SK-MEL-5 (cell line): ENCODE measurements at regions not wholly inside any gene's neighbourhood (a gene's known extent, or its start where the extent isn't known, plus 50 kb on each side); places are given as distances from the start of the nearest gene placed in this dataset.

Experiments
- DNase-seq: peaks from one replicate; pipeline ENCODE4 v3.0.0-alpha.2; 2016; ENCODE audit warnings: low read depth, low spot score
- in situ Hi-C: cut with HindIII; loops from 2 replicates; pipeline ENCODE4 v1.10.0; 2016; ENCODE audit warnings: low sequenced_read_pairs, high pct_unique_total_duplicates, low pct_unique_long_range_greater_than_20kb

DNA sequence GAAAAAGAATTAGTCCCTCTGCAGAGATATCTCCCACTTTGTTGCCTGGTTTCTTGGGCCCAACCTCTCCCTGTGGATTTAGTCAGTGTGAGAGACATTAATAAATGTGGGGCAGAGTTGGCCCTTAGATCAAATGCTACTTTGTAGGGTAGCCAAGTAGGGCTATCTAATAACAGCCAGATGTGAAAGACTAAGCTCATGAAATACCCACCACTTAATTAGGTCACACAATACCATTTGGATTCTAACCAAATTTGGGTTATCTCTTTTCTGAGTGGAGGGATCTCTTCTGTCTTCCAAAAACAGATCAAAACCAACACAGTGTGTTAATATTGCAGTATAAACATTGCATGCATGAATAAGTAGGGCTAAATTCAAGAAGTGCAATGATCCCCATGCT is 626.8 kb upstream of the ZEB2 start:
- in situ Hi-C loops = no loop called here
- DNase-seq = no peak

DNA sequence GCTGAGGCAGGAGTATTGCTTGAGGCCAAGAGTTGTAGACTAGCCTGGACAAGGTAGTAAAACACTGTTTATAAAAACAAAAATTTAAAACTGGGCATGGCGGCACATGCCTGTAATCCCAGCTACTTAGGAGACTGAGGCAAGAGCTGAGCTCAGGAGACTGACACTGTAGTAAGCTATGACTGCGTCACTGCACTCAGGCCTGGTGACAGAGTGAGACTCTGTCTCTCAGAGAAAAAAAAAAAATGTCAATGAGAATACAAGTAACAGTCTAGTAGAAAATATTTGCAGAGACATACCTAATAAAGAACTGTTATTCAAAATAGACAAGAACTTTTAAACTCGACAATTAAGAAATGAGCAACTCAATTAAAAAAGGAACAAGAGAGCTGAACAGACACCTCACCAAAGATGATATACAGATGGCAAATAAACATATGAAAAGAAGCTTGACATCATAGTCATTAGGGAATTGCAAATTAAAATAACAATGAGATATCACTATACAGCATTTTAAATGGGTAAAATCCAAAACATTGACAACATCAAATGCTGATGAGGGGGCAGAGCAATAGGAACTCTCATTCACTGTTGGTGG is 624.3 kb upstream of the ZEB2 start:
- in situ Hi-C loops = no loop called here
- DNase-seq = no peak

DNA sequence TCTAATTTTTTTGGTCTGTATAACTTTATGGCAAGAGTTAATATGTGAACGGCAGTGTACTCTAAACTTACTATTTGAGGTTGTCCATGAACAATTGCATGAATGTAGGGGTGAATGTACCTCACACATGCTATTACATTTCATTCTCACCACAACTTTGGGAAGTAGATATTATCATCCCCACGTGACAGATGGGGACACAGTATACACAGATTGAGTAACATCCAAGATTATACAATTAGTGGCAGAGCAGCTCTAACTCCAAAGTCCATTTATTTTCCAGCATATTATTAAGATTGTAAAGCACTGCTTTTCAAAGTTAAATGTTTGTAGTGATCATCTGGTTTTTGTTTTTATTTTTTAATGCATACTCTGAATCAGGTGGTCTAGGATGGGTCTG is 622.1 kb upstream of the ZEB2 start:
- in situ Hi-C loops = no loop called here
- no peak for DNase-seq

DNA sequence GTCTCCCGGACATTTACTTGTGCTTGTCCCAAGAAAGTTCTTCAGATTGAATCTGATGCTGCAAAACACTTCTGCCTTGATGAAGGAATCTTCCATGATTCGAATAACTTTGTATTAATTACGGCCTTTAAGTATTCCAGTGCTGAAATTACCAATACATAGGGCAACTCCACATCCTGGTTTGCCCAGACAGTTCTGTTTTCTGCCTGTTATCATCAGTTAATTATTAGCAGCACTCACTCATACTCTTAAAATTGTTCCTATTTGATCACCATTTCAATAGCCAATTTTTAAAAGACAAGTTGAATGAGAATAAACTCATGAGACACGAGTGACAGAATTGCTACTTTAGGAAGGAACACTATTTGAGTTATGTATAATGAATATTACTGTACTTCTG is 620.7 kb upstream of the ZEB2 start:
- in situ Hi-C loops = no loop called here

DNA sequence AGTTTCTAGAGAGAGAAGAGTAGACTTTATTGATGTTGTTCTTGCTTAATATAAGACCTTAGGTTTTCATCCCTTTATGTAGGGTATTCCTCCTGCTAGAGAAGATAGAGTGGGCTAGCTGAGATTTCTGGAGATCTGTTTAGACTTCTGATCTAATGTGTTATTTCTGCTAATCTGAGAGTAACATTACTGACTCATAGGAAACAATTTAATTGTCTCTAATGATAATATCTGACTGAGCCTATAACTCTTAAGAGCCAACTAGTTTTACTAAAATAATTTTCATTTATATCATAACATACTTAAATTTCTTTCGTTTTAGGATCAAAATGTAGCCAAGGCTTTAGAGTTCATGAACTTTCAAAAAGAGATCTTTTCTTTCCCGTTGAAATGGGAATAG is 618.7 kb upstream of the ZEB2 start:
- DNase-seq = no peak
- in situ Hi-C loops = no loop called here

More for the DNA sequence above, 620.7 kb upstream of the ZEB2 start:
- DNase-seq = no peak

DNA sequence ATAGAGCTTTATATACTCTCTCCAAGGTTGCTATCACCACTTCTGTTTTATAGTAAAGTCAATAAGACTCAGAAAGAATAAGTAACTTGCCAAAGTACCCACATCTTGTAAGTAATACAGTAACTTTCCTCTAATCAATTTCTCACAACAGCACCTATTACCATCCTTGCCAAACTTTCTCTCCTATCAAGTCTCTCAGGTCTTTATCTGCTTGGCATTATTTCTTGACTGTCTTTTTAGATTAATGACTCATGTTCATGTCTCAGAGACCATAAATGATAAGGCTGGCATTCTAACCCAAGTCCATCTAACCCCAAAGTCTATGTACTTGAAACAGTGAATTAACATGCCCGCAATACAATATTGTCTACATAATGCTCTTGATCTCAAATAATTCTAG is 618.0 kb upstream of the ZEB2 start:
- no peak for DNase-seq
- in situ Hi-C loops = no loop called here

DNA sequence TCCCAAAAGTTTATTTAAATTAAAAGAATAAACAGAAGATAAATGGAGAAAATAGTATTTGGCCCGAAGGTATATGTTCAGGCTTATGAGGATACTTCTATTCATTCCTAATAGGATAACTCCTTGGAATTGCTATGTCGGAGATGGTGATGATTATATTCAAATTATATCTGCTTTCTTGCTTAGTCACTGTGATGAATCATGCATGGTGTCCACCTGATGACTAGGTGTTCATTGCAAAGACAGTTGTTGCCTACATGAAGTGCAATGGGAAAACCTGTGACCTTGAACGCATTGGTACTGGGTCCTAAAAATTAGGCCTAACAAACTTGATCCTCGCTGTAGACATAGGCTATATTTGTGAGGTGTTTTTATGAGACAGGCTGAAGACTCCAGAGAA is 617.3 kb upstream of the ZEB2 start:
- in situ Hi-C loops = no loop called here
- no peak for DNase-seq

DNA sequence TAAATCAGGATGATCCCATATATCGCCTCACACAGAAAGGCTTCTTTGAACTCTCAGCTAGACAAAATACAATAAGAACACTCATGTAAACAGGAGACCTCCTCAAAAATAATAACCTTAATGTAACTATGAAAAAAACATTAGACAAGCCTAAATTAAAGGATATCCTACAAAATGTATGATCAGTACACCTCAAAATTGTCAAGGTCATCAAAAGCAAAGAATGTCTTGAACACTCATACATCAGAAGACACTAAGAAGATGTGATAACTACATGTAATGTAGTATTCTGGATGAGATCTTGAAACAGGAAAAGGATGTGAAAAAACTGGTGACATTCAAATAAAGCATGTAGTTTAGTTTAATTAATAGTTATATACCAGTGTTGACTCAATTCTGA is 616.8 kb upstream of the ZEB2 start:
- DNase-seq = no peak
- in situ Hi-C loops = no loop called here

DNA sequence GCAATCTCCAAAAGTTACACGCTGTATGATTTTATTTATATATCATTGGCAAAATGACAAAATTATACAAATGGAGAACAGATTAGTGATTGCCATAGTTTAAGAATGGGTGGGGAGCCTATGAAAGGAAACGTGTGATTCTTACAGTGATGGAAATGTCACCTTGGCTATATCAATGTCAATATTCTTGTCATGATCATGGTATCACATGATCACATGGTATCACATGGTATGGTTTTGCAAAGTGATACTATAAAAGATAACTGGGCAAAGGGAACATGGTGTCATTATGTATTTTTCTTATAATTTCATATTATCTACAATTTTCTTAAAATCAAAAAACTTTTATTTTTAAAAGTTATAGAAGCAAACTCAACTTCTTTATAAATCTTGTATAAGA is 606.2 kb upstream of the ZEB2 start:
- in situ Hi-C loops = no loop called here
- DNase-seq = no peak

DNA sequence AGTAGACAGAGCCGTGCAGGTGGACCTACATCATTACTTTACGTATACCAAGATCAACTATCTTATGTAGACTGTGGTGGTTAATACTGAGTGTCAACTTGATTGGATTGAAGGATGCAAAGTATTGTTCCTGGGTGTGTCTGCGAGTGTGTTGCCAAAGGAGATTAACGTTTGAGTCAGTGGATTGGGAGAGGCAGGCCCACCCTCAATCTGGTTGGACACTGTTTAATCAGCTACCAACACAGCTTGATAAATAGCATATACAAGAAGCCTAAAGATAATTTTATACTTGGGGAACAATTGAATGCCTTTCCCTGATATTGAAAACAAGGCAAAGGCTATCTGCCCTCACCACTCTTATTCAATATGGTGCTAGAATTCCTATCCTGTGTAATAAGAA is 604.2 kb upstream of the ZEB2 start:
- in situ Hi-C loops = no loop called here

DNA sequence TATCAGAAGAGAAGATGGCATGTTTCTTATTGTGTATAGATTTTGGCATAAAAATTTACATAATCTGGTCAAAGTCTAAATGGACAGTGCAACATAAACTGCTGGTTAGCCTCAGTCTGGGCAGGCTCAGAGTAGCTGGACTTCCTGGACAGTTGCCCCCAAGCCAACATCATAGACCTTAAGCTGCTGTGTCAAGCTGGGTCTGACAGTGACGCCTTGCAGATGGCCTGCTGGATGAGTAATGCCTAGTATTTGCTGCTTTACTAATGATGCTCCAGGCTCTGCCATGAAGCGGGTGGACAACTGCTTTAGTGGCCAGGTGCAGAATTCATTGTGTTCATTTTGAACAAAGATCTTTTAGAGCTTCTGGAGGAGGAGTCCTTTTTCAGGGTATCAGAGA is 603.7 kb upstream of the ZEB2 start:
- DNase-seq = no peak
- in situ Hi-C loops = no loop called here

More for the DNA sequence above, 604.2 kb upstream of the ZEB2 start:
- no peak for DNase-seq

DNA sequence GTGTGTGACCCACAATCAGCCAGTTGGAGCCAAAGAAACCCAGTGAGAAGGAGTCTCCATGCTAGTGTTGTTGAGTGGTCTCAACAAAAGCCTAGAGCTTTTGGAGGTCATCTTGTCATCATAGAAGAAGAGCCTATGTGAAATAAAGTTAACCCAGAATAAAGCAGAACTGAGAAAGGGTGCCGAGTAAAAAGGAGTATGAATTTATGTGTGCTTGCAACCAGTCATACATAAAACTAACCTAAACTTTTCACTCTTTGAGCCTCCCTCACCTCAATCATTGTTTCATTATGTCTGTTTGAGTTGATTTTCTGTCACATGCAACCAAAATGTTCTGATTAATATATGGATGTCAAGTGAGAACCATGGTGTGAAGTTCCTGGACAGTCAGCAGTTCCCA is 599.3 kb upstream of the ZEB2 start:
- no peak for DNase-seq
- in situ Hi-C loops = no loop called here

DNA sequence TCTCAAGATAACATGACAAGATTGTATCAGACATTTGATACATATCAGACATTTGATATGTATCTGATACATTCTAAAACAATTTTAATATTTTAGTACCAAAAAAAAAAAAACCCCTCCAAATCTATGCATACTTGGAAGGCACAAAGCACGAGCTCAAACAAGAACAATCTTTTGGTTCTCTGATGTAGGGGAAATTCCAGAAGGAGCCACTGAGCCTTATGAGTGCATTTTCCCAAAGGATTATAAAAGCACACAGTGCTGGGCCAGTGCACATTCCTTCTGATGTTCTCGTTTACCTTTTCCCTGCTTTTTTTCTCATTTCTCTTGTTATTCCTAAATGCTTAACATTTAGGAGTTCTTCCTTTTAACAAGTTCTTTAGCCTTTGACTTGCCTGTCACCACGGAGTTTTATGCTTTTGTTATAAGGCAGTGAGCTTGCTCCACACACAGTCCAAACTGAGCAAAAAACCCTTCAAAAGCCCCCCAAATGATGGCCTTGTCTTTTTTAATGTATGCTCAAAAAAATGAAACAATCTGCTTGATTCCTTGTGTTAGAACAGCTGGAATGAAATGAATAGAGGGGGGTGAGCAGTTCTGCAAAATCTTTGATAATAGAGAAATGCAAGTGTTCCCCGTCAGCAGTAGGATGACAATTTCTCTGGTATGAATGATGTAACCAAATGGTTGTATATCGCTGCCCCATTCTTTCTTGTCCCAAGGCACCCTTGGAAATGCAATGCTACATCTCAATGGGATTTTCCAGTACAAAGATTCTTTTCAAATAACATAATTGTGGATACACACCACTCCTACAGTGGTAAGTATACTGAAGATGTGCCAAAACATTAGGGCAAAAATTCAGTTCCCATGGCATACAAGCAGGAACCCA is 597.2 kb upstream of the ZEB2 start:
- in situ Hi-C loops = no loop called here
- DNase-seq = no peak

DNA sequence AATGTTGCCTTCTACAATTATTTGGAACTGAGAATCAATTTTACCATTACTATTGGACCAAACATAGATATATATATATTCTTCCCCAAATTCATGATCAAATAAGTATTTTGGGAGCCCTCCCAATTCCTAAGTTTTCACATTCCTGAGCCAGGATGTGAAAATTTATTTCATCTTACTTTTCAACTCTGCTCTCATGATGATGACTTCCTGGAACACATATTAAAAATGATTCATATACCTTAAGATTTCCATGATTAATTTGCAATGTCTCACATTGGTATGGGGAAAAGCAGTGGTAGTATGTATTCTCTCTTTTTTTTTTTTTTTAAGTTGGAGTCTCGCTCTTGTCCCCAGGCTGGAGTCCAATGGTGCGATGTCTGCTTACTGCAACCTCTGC is 596.1 kb upstream of the ZEB2 start:
- no peak for DNase-seq
- in situ Hi-C loops = no loop called here

DNA sequence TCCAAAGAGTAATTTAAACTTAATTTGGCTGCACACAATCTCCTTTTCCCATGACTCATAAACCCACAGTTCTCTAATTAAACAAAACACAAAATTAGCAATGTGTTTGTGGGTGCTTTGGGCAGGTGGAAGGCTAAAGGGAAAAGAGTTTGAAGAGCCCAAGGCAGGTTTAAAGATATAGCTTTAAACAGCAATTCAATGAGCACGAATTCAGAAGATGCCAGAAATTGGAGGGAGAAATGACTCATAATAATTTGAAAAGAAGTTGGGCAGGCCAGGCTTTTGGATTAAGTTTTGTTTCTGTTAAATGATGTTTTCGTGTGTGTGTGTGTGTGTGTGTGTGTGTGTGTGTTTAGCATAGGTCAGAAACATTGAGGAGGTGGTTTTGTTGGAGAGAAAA is 594.8 kb upstream of the ZEB2 start:
- DNase-seq = no peak
- in situ Hi-C loops = no loop called here

DNA sequence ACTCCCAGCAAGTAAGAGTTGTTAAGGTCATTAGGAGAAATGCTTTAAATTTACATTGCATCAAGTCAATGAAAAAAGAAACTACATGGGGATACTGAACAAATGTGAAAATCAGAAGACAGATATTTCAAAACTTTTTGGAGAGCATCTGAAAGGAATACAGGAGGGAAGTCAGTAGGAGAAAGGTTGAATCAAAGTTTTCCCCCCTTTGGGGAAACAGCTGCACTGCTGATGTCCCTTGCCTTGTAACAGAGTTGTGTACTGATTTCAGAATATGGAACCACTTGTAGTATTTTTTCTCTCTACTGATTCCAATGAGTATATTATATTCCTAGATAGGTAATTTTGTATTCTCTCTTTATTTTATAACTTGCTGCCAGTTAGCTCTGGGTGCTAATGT is 592.5 kb upstream of the ZEB2 start:
- in situ Hi-C loops = no loop called here
- DNase-seq = no peak

DNA sequence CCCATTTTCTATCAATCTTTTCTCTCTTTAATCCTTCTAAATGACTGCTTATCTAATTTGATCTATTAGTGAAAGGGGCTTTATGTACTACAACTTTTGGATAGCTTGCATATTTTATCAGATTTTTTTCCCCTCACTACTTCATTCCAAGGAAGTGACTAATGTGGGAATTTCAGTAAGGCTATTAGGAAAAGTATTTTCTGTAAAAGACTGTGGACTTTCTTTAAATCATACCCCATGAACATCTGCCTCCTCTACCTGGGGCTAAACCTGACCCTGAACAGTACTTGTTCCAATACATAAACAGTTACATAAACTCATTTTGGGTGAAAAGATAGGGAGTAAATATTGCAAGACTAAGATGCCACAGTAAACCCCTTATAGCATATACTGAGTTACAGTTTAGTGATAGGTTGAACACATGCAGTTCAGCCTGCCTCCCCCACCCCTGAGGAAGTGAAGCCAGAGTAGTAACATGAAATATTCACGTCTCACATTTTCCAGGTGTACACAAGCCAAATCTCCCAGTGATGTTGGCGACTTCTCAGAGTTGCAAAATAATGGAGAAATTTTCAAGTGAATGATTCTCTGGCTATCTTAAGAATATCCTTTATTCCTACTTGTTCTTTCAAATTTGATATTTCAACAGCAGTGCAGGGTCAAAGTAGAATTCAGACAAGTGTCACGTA is 590.9 kb upstream of the ZEB2 start:
- no peak for DNase-seq
- in situ Hi-C loops = no loop called here

DNA sequence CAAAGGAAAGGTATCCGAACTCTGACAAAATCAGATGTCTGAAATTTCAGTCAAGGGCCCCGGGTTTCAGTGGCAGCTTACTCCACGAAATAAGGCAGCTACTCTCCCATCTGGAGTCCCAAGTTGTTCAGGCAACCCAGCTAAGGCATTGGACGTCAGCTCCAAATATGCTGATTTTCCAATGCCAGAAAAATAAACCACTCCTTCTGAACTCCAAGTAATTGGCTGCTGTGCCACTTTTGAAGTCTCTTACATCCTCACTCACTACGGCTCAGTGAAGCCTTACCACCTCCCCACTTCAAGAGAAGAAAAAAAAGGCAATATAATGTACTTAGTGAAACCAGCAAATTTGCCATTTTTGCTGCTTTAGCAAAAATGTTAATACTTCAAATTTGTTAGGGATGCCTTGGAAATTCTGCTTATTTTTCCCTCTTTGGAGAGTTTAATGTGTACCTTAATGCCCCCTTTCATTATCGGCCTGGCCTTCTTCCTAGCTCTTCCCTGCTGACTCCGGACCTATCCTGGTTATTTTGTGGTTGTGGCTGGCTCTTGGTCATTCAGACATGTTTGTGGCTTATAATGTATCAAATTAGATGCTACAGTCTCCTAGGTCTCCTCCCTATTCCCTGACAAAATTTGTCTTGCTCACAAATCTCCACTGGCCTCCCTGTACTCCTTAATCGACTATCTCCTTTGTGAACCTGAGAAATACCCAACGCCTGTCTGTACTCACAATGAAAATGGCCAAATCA is 589.2 kb upstream of the ZEB2 start:
- DNase-seq = no peak
- in situ Hi-C loops = no loop called here
